HG03442 (cell line): ENCODE measurements at regions not wholly inside any gene's neighbourhood (a gene's known extent, or its start where the extent isn't known, plus 50 kb on each side); places are given as distances from the start of the nearest gene placed in this dataset.

Source experiments
- ATAC-seq: cut with Tn5 transposase; IDR thresholded peaks from one replicate; pipeline ENCODE4 v1.9.1; 2021; ENCODE audit warnings: mild to moderate bottlenecking, moderate library complexity; ENCODE audit not compliant: unreplicated experiment

- no peak for ATAC-seq
Measured at GRCh38 chr1:226816576-226816975, 53.8 kb upstream of the PSEN2 start.

DNA sequence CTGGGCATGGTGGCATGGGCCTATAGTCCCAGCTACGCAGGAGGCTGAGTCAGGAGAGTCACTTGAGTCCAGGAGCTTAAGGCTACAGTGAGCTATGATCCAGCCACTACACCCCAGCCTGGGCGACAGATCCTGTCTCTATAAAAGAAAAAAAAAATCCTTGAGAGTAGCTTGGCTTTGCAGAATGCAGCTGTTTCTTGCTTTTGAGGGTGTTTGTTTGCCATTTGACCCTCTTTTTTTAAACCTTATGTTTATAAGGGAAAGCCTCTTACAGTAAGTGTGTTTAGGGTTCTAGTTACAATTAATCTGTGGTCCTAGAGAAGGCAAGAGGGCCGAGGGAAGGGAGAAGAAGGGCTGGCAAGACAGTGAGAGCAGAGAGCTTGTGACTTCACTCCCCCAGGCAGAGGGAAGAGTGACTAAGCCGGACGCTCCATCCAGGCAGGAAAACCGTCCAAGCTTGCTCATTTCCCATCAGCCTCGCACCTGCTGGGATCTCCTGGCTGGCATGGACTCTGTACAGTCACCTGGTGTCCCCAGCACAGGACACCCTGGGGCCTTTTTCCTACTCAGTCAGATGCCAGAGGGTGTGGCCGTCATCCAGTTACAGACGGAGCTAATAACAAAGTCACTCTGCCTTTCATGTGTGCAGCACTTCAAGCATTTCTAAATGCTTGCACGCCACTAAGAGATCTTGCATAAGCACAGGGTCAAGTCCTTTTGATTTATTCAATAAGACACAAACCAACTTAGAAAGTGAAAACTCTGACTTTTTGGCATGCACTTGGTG lies 55.5 kb upstream of the PSEN2 start:
- no peak for ATAC-seq

DNA sequence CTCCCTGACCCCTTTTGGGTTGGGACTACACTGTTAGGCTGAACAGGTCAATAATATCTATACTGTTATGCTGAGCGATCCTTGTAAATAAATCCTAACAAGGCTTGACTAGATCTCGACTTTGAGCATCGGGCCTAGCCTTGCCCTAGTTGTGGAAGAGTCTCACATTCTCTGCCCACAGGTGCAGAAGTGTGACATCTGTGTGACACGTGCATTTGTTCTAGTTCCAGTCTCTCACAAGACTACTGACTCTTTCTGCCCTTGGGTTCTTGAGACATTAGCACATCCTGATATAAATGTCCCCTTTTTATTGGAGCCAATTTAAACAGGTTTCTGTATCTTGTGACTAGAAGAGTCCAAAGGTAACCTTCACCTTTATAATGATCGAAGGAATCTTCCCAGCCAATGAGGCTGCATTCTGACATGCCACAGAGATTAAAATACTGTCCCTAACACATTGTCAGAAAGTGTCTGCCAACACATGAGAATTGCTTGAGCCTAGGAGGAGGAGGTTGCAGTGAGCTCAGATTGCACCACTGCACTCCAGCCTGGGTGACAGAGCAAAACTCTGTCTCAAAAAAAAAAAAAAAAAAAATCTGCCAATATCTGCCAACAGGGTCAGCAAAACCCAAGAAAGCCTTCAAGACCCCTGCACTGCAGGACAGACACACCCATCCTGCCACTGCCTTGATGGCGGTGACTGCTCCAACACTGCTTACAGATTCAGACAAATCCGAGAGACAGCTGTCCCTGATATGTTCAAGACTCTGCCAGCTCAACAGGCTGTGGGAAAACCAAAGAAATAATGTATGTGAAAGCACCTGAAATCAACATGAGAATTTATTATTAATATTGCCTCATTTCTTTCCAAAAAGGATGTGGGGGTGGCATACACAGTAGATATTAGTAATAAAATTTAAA lies 56.5 kb upstream of the PSEN2 start:
- ATAC-seq: no peak

DNA sequence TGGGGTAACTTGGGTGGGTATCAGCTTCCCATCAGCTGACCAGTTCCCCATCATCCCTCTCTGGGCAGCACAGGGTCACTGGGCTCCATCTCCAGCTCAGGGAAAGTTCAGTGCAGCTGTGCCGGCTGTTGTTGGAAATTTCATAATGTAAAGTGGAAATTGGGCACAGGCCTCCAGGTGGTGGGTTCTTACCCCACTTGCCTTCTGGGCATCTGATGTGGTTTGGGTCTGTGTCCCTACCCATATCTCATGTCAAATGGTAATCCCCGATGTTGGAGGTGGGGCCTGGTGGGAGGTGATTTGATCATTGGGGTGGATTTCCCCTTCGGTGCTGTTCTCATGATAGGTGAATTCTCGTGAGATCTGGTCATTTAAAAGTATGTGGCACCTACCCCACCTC lies 59.7 kb upstream of the PSEN2 start:
- no peak for ATAC-seq

- no peak for ATAC-seq
Measured at GRCh38 chr1:226809785-226810571, 60.4 kb upstream of the PSEN2 start.

GRCh38 chr1:226808501-226808900 lies 61.9 kb upstream of the PSEN2 start:
- ATAC-seq: no peak

DNA sequence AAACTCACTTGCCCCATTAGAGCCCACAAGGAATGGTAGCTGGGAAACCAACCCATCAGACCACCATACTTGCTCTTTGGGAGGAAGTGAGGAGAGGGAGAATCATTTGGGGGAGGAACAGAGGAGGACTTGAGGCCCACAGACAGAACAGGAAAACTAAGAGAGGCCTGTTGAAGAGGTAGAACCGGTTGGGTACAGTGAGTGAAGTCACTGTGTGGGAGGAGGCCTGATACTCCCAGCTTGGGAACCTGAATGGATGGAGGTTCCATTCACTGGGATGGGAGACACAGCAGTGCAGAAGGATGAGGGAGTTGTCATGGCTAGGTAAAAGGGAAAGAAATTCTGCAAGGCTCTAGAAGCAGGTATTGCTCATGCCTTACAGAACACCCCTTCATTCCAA lies 63.4 kb upstream of the PSEN2 start:
- ATAC-seq: no peak

DNA sequence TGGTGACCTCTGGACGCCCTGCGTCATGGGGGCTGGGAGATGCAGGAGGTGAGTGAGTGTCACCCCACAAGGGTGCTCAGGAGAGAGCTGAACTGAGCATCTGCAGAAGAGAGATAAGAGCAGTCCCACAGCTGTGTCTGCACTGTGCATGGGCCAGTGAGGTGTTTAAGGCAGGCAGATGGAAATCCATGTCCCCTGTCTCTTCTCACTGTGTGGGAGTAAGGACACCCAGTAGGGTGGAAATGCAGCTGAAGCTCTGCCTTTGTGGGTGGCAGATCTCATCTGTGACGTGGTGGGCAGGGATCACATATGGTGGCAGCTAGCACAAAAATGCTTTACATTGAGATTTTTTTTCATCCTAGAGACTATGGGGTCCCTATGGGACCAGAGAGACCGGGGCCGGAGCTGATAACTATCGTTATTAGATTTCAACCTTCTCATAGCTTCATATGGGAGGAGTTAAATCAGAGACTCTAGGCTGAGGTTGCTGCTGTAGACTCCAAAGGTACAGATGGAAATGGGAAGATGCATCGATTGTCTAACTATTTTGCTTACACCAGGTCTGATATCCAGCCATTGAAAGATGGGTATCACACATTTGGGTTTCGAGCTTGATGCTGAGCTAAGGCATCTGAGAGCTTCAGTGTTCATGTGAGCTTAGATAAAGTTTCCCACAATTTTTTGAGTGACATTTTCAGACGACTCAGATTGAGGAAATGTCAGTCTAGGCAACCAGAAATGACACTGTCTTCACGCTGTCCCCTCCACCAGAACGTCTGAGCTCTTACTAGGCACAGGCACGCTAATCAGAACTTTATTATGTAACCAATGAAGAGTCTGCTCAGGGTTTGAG lies 65.3 kb upstream of the PSEN2 start:
- no peak for ATAC-seq

DNA sequence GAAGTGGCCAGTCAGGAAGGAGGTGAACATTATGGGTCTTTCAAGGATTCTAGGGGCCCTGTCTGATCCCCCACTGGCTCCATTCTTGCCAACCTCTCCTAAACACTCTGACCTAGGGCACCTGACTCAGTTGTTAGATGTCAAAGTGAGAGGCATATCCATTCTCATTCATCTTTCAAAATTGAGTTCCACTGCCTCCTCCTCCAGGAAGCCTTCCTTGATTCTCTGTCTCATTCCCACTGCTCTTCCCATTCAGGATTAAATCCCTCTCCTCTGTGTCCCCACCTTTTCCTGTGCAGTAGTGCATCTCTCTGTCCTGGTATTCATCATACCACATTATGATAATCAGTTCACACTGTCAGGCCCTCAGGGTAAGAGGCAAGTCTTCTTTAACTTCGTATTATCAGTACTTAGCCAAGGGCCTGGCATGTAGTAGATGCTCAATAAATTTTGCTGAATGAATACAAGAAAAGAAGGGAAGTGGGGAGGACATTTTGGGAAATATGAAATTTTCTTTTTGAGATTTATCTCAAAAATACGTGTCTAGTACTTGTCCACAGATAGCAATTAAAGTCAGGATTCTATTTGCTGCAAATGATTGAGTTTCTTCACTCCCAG lies 61.8 kb upstream of the ITPKB start:
- ATAC-seq: no peak

GRCh38 chr1:226799634-226800281 lies 60.7 kb upstream of the ITPKB start:
- no peak for ATAC-seq

DNA sequence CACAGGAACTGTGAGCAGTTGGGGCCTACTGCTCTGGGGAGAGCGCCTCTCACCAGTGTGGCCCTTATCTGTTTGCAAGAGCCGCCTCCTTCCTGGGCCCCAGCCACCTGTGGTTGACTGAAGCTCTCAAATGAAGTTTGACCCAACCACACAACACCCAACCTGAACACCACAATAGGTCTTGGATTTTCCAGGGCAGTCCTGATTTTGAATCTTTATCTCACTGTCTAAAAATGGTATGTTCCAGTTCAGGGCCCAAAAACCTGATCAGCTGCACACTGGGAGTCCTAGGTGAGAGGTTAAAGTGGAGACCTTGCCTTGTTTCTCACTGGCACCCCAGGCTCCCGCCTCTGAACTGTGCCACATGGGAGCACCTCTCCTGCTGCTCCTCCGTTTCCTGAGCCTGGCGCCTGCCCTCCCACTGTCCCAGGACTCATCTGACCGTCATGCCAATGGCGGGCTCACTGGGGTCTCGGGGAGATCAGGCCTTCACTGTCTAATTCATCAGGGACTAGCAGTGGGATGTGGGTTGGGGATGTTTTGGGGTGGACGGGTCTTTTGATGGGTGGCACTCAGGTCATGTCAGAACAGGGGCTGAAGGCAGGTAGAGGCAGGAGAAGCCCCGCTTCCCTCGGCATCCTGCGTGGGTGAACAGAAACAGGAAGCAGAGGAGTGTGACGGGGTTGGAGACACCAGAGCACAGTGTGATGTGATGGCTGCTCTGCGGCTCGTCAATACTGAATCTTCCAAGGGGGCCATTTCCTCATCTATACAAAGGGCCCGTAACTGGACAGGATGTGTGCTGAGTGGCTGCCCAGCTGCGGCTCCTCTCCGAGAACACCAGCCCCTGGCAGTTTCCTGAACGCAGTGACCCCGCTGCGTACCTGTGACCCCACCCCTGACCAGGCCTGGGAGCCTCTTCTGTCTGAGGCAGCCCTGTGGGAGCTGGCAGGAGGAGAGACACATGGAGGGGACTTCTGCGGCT lies 59.6 kb upstream of the ITPKB start:
- peak; percentile 77 for ATAC-seq

DNA sequence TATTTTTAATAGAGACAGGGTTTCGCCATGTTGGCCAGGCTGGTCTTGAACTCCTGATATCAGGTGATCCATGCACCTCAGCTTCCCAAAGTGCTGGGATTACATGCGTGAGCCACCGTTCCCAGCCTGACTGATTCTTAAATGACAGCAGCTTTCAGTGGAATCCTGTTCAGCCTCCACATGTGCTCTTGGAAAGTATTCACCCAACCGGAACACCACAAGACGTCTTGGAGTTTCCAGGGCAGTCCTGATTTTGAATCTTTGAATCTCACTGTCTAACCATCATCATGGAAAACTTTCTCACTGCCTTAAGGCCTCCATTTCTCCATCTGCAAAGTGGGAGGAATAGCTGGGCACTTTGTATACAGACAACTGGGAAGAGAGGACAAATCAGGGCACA lies 58.1 kb upstream of the ITPKB start:
- ATAC-seq: no peak

- ATAC-seq: no peak
Measured at GRCh38 chr1:226793620-226794276, 54.7 kb upstream of the ITPKB start.

GRCh38 chr1:226792368-226792767 lies 53.3 kb upstream of the ITPKB start:
- no peak for ATAC-seq

GRCh38 chr1:226790545-226791181 lies 51.6 kb upstream of the ITPKB start:
- no peak for ATAC-seq

DNA sequence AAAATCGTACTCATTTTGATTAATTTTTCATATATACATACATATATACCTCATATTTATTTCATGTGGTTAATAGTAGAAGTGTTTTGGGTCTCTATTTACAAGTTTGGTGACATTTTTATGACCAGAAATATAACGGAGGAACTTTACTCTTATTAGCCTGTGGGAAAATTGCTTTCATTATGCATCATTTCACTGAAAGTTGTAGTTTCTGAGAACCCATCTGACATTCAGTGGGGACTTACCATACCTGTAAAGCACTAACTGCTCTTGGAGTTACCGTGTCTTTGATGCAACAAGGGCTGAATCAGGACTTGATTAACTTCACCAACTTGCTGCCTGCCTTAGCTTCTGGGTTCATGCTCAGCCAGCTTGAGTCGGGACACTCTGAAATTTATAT lies 49.9 kb upstream of the ITPKB start:
- no peak for ATAC-seq
